ENCODE measurements at regions not wholly inside any gene's neighbourhood (a gene's known extent, or its start where the extent isn't known, plus 50 kb on each side); places are given as distances from the start of the nearest gene placed in this dataset.

DNA sequence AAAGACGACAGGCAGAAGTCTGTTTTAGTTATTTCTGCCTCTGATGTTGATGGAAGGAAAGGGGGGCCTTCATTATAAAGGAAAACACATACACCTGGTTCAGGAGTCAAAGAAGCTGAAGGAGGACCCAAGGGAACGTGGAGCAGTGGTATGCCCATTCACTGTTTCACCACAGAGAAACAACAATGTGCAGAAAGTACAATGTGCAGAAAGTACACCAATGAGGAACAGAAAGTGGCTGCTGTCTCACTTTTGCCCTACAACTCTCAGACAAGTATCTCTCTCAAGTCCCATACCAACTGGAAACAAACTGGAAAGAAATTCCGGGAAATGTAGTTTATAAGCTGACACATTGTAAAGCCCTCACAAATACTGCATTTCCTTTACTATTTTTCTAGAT lies 564.5 kb downstream of the TRAM1L1 start:
- Histone ChIP-seq H3K9ac (ENCODE audit: extremely low read depth, low read length, poor library complexity, severe bottlenecking) (no peak overlapping the region), H3K27me3 (ENCODE audit: control insufficient read depth, insufficient read depth, low read length, poor library complexity, severe bottlenecking) (no peaks in the 10 kb centered on the region), H3K36me3 (ENCODE audit: control insufficient read depth, insufficient read depth, low read length) (no peaks in the 10 kb centered on the region), H3K9me3 (ENCODE audit: control insufficient read depth, low read length) (peaks cover under 1% of the 10 kb centered on the region), H3K4me1 (ENCODE audit: control insufficient read depth, insufficient read depth, low read length) (no peaks in the 10 kb centered on the region), H3K4me3 (ENCODE audit: low read length) (no peak overlapping the region), H3K27ac (ENCODE audit: low read depth, low read length) (no peak overlapping the region)
- peaks cover 11% of the 10 kb centered on the region for H3K9me3 Mint-ChIP-seq
- H3K4me3 Mint-ChIP-seq, result no peak overlapping the region
- H3K4me1 Mint-ChIP-seq, result no peaks in the 10 kb centered on the region
- H3K27me3 Mint-ChIP-seq (ENCODE audit: insufficient read depth), result no peaks in the 10 kb centered on the region
- TF ChIP-seq, protein P1, sequence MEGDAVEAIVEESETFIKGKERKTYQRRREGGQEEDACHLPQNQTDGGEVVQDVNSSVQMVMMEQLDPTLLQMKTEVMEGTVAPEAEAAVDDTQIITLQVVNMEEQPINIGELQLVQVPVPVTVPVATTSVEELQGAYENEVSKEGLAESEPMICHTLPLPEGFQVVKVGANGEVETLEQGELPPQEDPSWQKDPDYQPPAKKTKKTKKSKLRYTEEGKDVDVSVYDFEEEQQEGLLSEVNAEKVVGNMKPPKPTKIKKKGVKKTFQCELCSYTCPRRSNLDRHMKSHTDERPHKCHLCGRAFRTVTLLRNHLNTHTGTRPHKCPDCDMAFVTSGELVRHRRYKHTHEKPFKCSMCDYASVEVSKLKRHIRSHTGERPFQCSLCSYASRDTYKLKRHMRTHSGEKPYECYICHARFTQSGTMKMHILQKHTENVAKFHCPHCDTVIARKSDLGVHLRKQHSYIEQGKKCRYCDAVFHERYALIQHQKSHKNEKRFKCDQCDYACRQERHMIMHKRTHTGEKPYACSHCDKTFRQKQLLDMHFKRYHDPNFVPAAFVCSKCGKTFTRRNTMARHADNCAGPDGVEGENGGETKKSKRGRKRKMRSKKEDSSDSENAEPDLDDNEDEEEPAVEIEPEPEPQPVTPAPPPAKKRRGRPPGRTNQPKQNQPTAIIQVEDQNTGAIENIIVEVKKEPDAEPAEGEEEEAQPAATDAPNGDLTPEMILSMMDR (conservative IDR thresholded peaks at IDR 0.05), result no peak
- 83 to 100% methylated on average over 1 to 3 of the region's 3 CpGs for WGBS, 2 experiments (ENCODE audit: insufficient coverage in 1 of 2, insufficient read length in 1 of 2)
- no peak for DNase-seq
- H3K27ac Mint-ChIP-seq, result no peak overlapping the region
- no peaks in the 10 kb centered on the region for H3K36me3 Mint-ChIP-seq (ENCODE audit: low read depth)

DNA sequence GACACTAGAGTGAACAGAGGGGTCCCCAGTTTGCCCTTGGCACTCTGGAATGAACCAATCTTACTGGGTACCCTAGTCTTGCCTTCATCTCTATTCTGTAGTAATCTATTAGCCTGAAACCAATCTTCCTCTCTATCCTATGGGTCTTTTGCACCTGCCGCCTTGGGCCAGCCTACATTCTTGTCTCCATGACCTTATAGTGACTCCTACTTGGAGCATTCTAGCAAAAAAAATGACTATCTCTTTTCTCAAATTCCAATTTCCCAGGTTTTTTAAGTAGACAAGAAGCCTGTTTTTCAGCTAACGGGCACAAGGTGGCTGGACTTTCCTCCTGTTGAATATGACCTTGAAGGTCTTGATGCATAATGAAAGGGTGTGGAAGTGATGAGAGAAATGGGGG lies 568.7 kb downstream of the TRAM1L1 start:
- WGBS, 2 experiments (ENCODE audit: insufficient coverage in 1 of 2, insufficient read length in 1 of 2), result 89 to 91% methylated on average over 2 of the region's 2 CpGs
- no peaks in the 10 kb centered on the region for H3K4me1 ChIP-seq (ENCODE audit: control insufficient read depth, insufficient read depth, low read length)
- H3K36me3 ChIP-seq (ENCODE audit: control insufficient read depth, insufficient read depth, low read length), result no peaks in the 10 kb centered on the region
- H3K9ac ChIP-seq (ENCODE audit: extremely low read depth, low read length, poor library complexity, severe bottlenecking), result no peak overlapping the region
- H3K27ac ChIP-seq (ENCODE audit: low read depth, low read length), result no peak overlapping the region
- H3K27me3 ChIP-seq (ENCODE audit: control insufficient read depth, insufficient read depth, low read length, poor library complexity, severe bottlenecking), result no peaks in the 10 kb centered on the region
- H3K9me3 Mint-ChIP-seq, result peaks cover 17% of the 10 kb centered on the region
- H3K9me3 ChIP-seq (ENCODE audit: control insufficient read depth, low read length), result peaks cover 15% of the 10 kb centered on the region
- H3K4me3 Mint-ChIP-seq, result no peak overlapping the region
- no peaks in the 10 kb centered on the region for H3K4me1 Mint-ChIP-seq
- DNase-seq, result no peak
- no peaks in the 10 kb centered on the region for H3K36me3 Mint-ChIP-seq (ENCODE audit: low read depth)
- H3K27me3 Mint-ChIP-seq (ENCODE audit: insufficient read depth), result no peaks in the 10 kb centered on the region
- H3K4me3 ChIP-seq (ENCODE audit: low read length), result no peak overlapping the region
- no peak overlapping the region for H3K27ac Mint-ChIP-seq
- TF ChIP-seq, protein P1 (conservative IDR thresholded peaks at IDR 0.05), result no peak

DNA sequence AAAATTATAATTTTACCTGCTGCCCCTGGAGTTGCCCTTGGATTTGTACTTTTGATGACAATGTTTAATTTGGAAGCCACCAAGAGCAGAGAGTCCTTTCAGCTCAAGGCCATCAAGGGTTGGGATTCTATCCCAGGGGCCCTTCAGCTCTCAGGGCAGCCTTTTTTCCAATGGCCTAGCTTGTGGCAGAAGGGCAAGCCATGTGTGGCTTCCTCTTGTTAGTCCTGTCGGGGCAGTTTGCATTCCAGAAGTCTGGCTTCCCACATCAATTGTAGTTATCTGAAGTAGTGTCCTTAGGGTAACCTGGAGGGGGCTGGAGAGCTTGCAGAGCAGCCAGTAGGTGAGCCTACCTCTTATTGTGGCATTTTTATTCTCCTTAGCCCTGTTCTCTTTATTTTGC lies 569.4 kb downstream of the TRAM1L1 start:
- no peak overlapping the region for H3K9ac ChIP-seq (ENCODE audit: extremely low read depth, low read length, poor library complexity, severe bottlenecking)
- DNase-seq, result no peak
- no peaks in the 10 kb centered on the region for H3K27me3 Mint-ChIP-seq (ENCODE audit: insufficient read depth)
- no peak overlapping the region for H3K4me3 ChIP-seq (ENCODE audit: low read length)
- no peaks in the 10 kb centered on the region for H3K36me3 ChIP-seq (ENCODE audit: control insufficient read depth, insufficient read depth, low read length)
- 96% methylated on average over 1 of the region's 1 CpG; no CpG with 5 or more reads in 1 of the 2 experiments for WGBS, 2 experiments (ENCODE audit: insufficient coverage in 1 of 2, insufficient read length in 1 of 2)
- H3K9me3 Mint-ChIP-seq, result peaks cover 17% of the 10 kb centered on the region
- no peak overlapping the region for H3K27ac ChIP-seq (ENCODE audit: low read depth, low read length)
- TF ChIP-seq, protein P1 (conservative IDR thresholded peaks at IDR 0.05), result no peak
- H3K9me3 ChIP-seq (ENCODE audit: control insufficient read depth, low read length), result peaks cover 15% of the 10 kb centered on the region
- no peaks in the 10 kb centered on the region for H3K4me1 Mint-ChIP-seq
- H3K27ac Mint-ChIP-seq, result no peak overlapping the region
- H3K36me3 Mint-ChIP-seq (ENCODE audit: low read depth), result no peaks in the 10 kb centered on the region
- no peaks in the 10 kb centered on the region for H3K4me1 ChIP-seq (ENCODE audit: control insufficient read depth, insufficient read depth, low read length)
- no peaks in the 10 kb centered on the region for H3K27me3 ChIP-seq (ENCODE audit: control insufficient read depth, insufficient read depth, low read length, poor library complexity, severe bottlenecking)
- no peak overlapping the region for H3K4me3 Mint-ChIP-seq

All from endodermal cell (in vitro differentiated cells).